Activated CD4-positive, alpha-beta T cell treated with anti-CD3 and anti-CD28 coated beads, Interleukin-2, amount 10 ng/mL, durations not matched to agents 7 days and 5 days (primary cell): ENCODE measurements at regions not wholly inside any gene's neighbourhood (a gene's known extent, or its start where the extent isn't known, plus 50 kb on each side); places are given as distances from the start of the nearest gene placed in this dataset.
"Not testable (repeated sequence)": the region's sequence is repeated elsewhere in the genome, so short reads cannot be mapped to it uniquely, and the experiment has no call there.

Experiments used
- CTCF ChIA-PET: fragments of 350-600 bp; sonication (Branson Sonifier 250); formaldehyde crosslinking; loops from one replicate; lab custom pipeline; 2021; ENCODE audit warnings: antibody characterized with exemption; lab: Charles Lee
- POLR2A ChIA-PET: fragments of 350-600 bp; sonication (Branson Sonifier 250); formaldehyde crosslinking; loops from one replicate; lab custom pipeline; 2021; ENCODE audit warnings: antibody characterized with exemption; lab: Charles Lee
- DNase-seq: peaks from one replicate; pipeline ENCODE4 v3.0.0-alpha.2; 2020
- H3K27ac Mint-ChIP-seq: one replicate; pipeline ENCODE4 v1.8.0; 2021; ENCODE audit warnings: mild to moderate bottlenecking, moderate library complexity, mixed read lengths
- H3K27me3 Mint-ChIP-seq: one replicate; pipeline ENCODE4 v1.8.0; 2021; ENCODE audit warnings: mixed read lengths
- H3K36me3 Mint-ChIP-seq: one replicate; pipeline ENCODE4 v1.8.0; 2021; ENCODE audit warnings: low read depth, mixed read lengths
- H3K4me1 Mint-ChIP-seq: one replicate; pipeline ENCODE4 v1.8.0; 2021; ENCODE audit warnings: mixed read lengths
- H3K4me3 Mint-ChIP-seq: one replicate; pipeline ENCODE4 v1.8.0; 2021; ENCODE audit warnings: mild to moderate bottlenecking, moderate library complexity, mixed read lengths
- H3K9me3 Mint-ChIP-seq: one replicate; pipeline ENCODE4 v1.8.0; 2021; ENCODE audit warnings: mixed read lengths

DNA sequence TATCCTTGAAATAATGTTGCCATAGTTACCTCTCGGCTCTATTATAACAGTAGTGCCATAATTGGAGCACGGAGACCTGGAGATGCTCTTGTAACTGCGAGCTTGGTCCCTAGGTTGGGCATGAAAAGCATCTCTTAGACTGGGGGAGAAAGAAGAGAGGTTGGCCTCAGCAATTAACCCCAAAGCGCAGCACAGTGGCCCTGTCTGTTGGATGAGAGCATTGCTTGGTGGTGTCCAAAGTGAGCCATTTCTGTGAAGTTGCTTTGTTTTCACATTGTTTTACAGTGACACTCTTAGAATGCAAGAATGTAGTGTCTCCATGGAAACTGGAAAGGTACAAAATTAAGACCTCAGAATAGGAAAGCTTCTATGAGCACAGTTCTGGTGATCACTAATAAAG, 660.7 kb upstream of the EEF2KMT start:
- H3K4me1 Mint-ChIP-seq: no peaks in the 10 kb centered on the region
- no peak overlapping the region for H3K27ac Mint-ChIP-seq
- DNase-seq: no peak
- no peak overlapping the region for H3K4me3 Mint-ChIP-seq
- H3K9me3 Mint-ChIP-seq: peaks cover 9% of the 10 kb centered on the region
- no peaks in the 10 kb centered on the region for H3K27me3 Mint-ChIP-seq
- ChIA-PET CTCF (no interaction called here), POLR2A (no interaction called here)
- H3K36me3 Mint-ChIP-seq: no peaks in the 10 kb centered on the region

GRCh38 chr16:5756969-5757368, 659.4 kb upstream of the EEF2KMT start:
- Mint-ChIP-seq H3K4me3 (no peak overlapping the region), H3K27ac (no peak overlapping the region), H3K36me3 (no peaks in the 10 kb centered on the region), H3K4me1 (no peaks in the 10 kb centered on the region), H3K27me3 (no peaks in the 10 kb centered on the region), H3K9me3 (peaks cover 9% of the 10 kb centered on the region)
- no peak for DNase-seq
- ChIA-PET POLR2A (no interaction called here), CTCF (no interaction called here)

DNA sequence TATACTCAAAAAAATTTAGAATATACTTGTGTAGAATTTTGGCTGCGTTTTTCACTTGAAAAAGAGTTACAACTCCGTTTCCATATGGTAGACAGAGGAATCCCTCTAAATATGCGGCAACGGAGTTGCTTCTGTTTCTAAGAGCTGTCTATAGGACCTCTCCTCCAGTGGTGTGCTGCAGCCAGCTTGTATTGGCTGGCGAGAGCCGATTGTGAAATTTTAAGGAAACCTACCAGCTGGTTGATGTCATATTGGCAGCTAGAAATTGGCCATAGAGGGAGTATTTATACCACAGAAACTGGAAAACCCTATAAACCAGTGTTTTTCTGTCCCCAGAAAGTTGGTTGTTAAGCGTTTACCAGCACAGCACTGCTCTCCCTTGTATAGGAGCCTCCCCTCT, 655.8 kb upstream of the EEF2KMT start:
- no peaks in the 10 kb centered on the region for H3K27me3 Mint-ChIP-seq
- no peak for DNase-seq
- no peaks in the 10 kb centered on the region for H3K36me3 Mint-ChIP-seq
- H3K27ac Mint-ChIP-seq: no peak overlapping the region
- H3K4me1 Mint-ChIP-seq: no peaks in the 10 kb centered on the region
- ChIA-PET CTCF (no interaction called here), POLR2A (no interaction called here)
- H3K9me3 Mint-ChIP-seq: peaks cover 5% of the 10 kb centered on the region
- H3K4me3 Mint-ChIP-seq: no peak overlapping the region

DNA sequence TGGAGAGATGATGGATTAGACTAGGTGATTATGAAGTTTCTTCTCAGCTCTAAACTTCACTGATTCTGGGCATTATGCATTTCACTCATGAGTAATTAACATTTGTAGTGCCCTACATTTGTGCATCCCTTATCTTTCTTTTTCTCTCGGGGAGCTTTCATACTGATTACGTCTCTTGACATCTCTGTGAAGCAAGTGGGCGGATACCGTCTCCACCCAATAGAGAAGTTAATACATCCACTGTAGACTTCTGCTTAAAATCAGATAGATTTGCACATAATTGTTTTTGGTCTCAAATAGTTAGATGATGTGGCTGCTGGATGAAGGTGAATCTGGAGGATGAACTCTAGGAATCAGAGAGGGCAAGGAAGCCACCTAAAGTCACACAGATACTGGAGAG, 653.6 kb upstream of the EEF2KMT start:
- H3K4me3 Mint-ChIP-seq: no peak overlapping the region
- no peak overlapping the region for H3K27ac Mint-ChIP-seq
- no peaks in the 10 kb centered on the region for H3K9me3 Mint-ChIP-seq
- ChIA-PET CTCF (no interaction called here), POLR2A (no interaction called here)
- no peaks in the 10 kb centered on the region for H3K27me3 Mint-ChIP-seq
- DNase-seq: no peak
- no peaks in the 10 kb centered on the region for H3K36me3 Mint-ChIP-seq
- no peaks in the 10 kb centered on the region for H3K4me1 Mint-ChIP-seq

GRCh38 chr16:5750439-5750838, 652.8 kb upstream of the EEF2KMT start:
- H3K27me3 Mint-ChIP-seq, H3K9me3 Mint-ChIP-seq, H3K4me3 Mint-ChIP-seq, H3K36me3 Mint-ChIP-seq, CTCF ChIA-PET, H3K4me1 Mint-ChIP-seq, POLR2A ChIA-PET, DNase-seq, H3K27ac Mint-ChIP-seq: not testable (repeated sequence)

DNA sequence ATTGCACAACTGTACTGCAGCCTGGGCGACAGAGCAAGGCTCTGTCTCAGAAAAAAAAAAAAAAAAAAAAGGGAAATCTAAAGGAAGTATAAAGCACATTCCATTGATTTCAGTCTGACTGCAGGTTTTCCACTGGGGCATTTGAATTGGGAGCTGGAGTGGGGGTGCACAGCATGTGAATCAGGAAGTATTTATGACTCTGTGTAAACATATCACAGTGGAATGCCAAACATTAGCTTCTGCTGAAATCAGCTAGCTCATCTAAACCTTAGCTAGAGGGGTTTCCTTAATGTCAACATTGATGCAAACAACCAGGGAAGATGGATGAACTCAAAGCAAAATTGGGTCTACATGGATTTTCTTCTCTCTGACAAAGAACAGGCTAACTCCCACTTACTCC, 641.0 kb upstream of the EEF2KMT start:
- no peak overlapping the region for H3K4me3 Mint-ChIP-seq
- H3K27me3 Mint-ChIP-seq: no peaks in the 10 kb centered on the region
- H3K36me3 Mint-ChIP-seq: no peaks in the 10 kb centered on the region
- H3K27ac Mint-ChIP-seq: no peak overlapping the region
- ChIA-PET CTCF (no interaction called here), POLR2A (no interaction called here)
- no peaks in the 10 kb centered on the region for H3K4me1 Mint-ChIP-seq
- DNase-seq: no peak
- H3K9me3 Mint-ChIP-seq: peaks cover 11% of the 10 kb centered on the region

GRCh38 chr16:5736209-5736930, 638.8 kb upstream of the EEF2KMT start:
- Mint-ChIP-seq H3K9me3 (peaks cover 13% of the 10 kb centered on the region), H3K36me3 (no peaks in the 10 kb centered on the region), H3K27me3 (no peaks in the 10 kb centered on the region), H3K4me3 (no peak overlapping the region), H3K27ac (no peak overlapping the region), H3K4me1 (no peaks in the 10 kb centered on the region)
- DNase-seq: no peak
- ChIA-PET POLR2A (no interaction called here), CTCF (interaction anchor here (0.7 kb wide), 1 partner anchor 19 kb away, joined by 8 read pairs; no protein-coding TSS in a partner anchor)

- Mint-ChIP-seq H3K9me3 (peaks cover 6% of the 10 kb centered on the region), H3K4me3 (no peak overlapping the region), H3K27me3 (no peaks in the 10 kb centered on the region), H3K27ac (no peak overlapping the region), H3K4me1 (no peaks in the 10 kb centered on the region), H3K36me3 (no peaks in the 10 kb centered on the region)
- ChIA-PET CTCF (no interaction called here), POLR2A (no interaction called here)
- no peak for DNase-seq
These were observed 637.8 kb upstream of the EEF2KMT start for GRCh38 chr16:5735444-5735843.

GRCh38 chr16:5730783-5731182, 633.2 kb upstream of the EEF2KMT start:
- ChIA-PET CTCF (interaction anchor here (0.8 kb wide), 1 partner anchor 13 kb away, joined by 3 read pairs; no protein-coding TSS in a partner anchor), POLR2A (no interaction called here)
- H3K4me3 Mint-ChIP-seq: no peak overlapping the region
- DNase-seq: no peak
- no peaks in the 10 kb centered on the region for H3K4me1 Mint-ChIP-seq
- peaks cover 6% of the 10 kb centered on the region for H3K9me3 Mint-ChIP-seq
- H3K36me3 Mint-ChIP-seq: no peaks in the 10 kb centered on the region
- H3K27ac Mint-ChIP-seq: no peak overlapping the region
- H3K27me3 Mint-ChIP-seq: no peaks in the 10 kb centered on the region

GRCh38 chr16:5722116-5722619, 624.6 kb upstream of the EEF2KMT start:
- H3K4me3 Mint-ChIP-seq: no peak overlapping the region
- no peak overlapping the region for H3K27ac Mint-ChIP-seq
- CTCF ChIA-PET: no interaction called here
- no peaks in the 10 kb centered on the region for H3K27me3 Mint-ChIP-seq
- no peaks in the 10 kb centered on the region for H3K4me1 Mint-ChIP-seq
- no peak for DNase-seq
- no peaks in the 10 kb centered on the region for H3K36me3 Mint-ChIP-seq
- H3K9me3 Mint-ChIP-seq: peaks cover 12% of the 10 kb centered on the region
- POLR2A ChIA-PET: no interaction called here

DNA sequence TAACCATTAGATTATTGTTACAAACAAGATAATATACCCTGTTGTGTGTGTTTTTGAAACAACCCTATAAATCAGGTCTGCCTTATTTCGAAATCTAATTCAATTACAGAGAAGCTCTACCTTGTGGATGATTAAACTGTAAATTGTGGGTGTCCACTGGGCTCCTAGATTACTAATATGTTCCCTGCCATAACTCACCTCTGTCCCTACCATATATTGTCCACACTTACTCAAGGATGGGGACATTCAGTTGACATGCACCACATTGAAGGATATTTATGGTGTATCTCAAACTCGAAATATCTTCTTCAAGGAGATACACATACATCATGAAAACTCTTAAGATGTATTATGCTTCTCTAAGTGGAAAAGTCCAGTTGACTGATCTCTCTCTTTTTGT, 617.6 kb upstream of the EEF2KMT start:
- Mint-ChIP-seq H3K36me3 (no peaks in the 10 kb centered on the region), H3K27ac (no peak overlapping the region)

DNA sequence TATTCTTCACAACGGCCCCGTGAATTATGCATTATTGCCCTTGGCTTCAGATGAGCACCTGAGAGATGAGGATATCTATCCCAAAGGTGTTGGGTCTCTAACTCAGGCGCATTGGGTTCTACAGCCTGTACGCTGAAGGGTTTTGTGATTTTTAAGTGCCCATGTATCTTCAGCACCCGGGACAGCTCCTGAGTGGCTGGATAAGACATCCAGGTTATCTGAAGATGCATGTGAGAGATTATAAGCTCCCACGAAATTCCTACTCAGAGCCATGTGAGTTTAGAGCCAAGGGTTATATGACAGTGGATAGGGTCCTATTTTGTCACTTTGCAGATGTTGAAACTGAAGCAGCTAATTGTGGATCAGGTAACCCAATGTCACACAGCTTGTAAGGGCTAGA, 612.3 kb upstream of the EEF2KMT start:
- peak; percentile 14 for DNase-seq
- ChIA-PET POLR2A (no interaction called here), CTCF (no interaction called here)
- no peak overlapping the region for H3K4me3 Mint-ChIP-seq
- H3K4me1 Mint-ChIP-seq: no peaks in the 10 kb centered on the region
- H3K36me3 Mint-ChIP-seq: no peaks in the 10 kb centered on the region
- no peaks in the 10 kb centered on the region for H3K27me3 Mint-ChIP-seq
- no peak overlapping the region for H3K27ac Mint-ChIP-seq
- peaks cover 16% of the 10 kb centered on the region for H3K9me3 Mint-ChIP-seq

More for the DNA sequence above, 617.6 kb upstream of the EEF2KMT start:
- Mint-ChIP-seq H3K4me1 (no peaks in the 10 kb centered on the region), H3K4me3 (no peak overlapping the region), H3K9me3 (peaks cover 12% of the 10 kb centered on the region), H3K27me3 (no peaks in the 10 kb centered on the region)
- ChIA-PET CTCF (no interaction called here), POLR2A (no interaction called here)
- no peak for DNase-seq

- ChIA-PET POLR2A (no interaction called here), CTCF (no interaction called here)
- no peak overlapping the region for H3K27ac Mint-ChIP-seq
- no peaks in the 10 kb centered on the region for H3K36me3 Mint-ChIP-seq
- no peak overlapping the region for H3K4me3 Mint-ChIP-seq
- DNase-seq: no peak
- peaks cover 31% of the 10 kb centered on the region for H3K9me3 Mint-ChIP-seq
- H3K4me1 Mint-ChIP-seq: no peaks in the 10 kb centered on the region
- H3K27me3 Mint-ChIP-seq: no peaks in the 10 kb centered on the region
These were observed 608.6 kb upstream of the EEF2KMT start for GRCh38 chr16:5706211-5706610.

DNA sequence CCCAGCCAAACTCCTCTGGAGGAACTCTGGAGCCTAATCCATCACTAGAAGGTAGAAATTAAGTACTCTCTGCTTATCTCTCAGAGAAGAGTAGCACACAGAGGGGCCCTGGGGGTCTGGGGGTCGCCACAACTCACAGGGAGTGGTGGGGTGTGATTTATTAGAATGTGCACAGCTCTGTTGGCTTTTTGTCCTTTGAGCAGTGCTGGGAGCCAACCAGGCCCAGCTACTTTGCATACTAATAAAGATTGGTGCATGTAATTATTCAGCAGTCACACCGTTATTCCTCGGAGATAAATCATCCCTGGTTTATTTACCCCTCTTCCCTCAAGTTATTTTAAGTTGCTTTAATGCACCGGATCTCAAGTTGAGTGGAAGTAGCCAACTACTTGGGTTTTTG, 606.7 kb upstream of the EEF2KMT start:
- H3K4me3 Mint-ChIP-seq: no peak overlapping the region
- DNase-seq: no peak
- no peaks in the 10 kb centered on the region for H3K27me3 Mint-ChIP-seq
- no peak overlapping the region for H3K27ac Mint-ChIP-seq
- H3K4me1 Mint-ChIP-seq: no peaks in the 10 kb centered on the region
- peaks cover 32% of the 10 kb centered on the region for H3K9me3 Mint-ChIP-seq
- CTCF ChIA-PET: no interaction called here
- H3K36me3 Mint-ChIP-seq: no peaks in the 10 kb centered on the region
- POLR2A ChIA-PET: no interaction called here
